Type B pancreatic cell (in vitro differentiated cells): ENCODE measurements at regions not wholly inside any gene's neighbourhood (a gene's known extent, or its start where the extent isn't known, plus 50 kb on each side); places are given as distances from the start of the nearest gene placed in this dataset.

Experiments
- DNase-seq: peaks from one replicate; pipeline ENCODE4 v3.0.0; 2021; ENCODE audit warnings: mixed read lengths; ENCODE audit not compliant: unreplicated experiment; ENCODE audit errors: extremely low spot score
- H3K27ac Mint-ChIP-seq: 2 replicates; pipeline ENCODE4 v1.8.0; 2021; ENCODE audit warnings: mild to moderate bottlenecking, mixed read lengths
- H3K27me3 Mint-ChIP-seq: 2 replicates; pipeline ENCODE4 v1.8.0; 2021; ENCODE audit warnings: mixed read lengths
- H3K36me3 Mint-ChIP-seq: 2 replicates; pipeline ENCODE4 v1.8.0; 2021; ENCODE audit warnings: mixed read lengths
- H3K4me1 Mint-ChIP-seq: one replicate; pipeline ENCODE4 v1.8.0; 2021; ENCODE audit warnings: mixed read lengths; ENCODE audit not compliant: unreplicated experiment
- H3K4me3 Mint-ChIP-seq: 2 replicates; pipeline ENCODE4 v1.8.0; 2021; ENCODE audit warnings: mild to moderate bottlenecking, mixed read lengths
- H3K9me3 Mint-ChIP-seq: 2 replicates; pipeline ENCODE4 v1.8.0; 2021; ENCODE audit warnings: mixed read lengths
- TF ChIP-seq, protein P1 (sequence below): fragments of 200-600 bp; sonication (generic); conservative IDR thresholded peaks from 2 replicates; pipeline ENCODE4 v1.5.0; 2021; ENCODE audit warnings: antibody characterized with exemption, mild to moderate bottlenecking

DNA sequence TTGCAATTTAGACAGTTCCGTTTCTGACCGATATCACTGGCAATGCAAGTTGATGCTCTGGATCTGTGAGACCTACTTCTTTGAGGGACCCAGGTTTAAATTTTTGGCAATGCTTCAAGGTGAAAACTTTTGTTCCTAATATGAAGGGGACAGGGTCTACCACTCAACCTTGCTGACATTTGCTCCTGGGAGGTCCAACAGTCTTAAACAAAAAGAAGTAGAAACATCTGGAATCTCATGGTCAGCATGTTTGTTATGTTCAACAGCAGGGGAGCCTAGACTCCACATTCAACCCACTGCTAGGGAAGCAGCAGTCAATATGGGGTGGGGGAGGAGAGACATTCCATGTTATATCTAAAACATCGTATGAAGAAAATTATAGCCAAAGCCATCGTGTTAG lies 196.4 kb downstream of the SIM1 start:
- H3K27ac Mint-ChIP-seq: no peak overlapping the region
- no peak overlapping the region for H3K4me3 Mint-ChIP-seq
- TF ChIP-seq, protein P1, sequence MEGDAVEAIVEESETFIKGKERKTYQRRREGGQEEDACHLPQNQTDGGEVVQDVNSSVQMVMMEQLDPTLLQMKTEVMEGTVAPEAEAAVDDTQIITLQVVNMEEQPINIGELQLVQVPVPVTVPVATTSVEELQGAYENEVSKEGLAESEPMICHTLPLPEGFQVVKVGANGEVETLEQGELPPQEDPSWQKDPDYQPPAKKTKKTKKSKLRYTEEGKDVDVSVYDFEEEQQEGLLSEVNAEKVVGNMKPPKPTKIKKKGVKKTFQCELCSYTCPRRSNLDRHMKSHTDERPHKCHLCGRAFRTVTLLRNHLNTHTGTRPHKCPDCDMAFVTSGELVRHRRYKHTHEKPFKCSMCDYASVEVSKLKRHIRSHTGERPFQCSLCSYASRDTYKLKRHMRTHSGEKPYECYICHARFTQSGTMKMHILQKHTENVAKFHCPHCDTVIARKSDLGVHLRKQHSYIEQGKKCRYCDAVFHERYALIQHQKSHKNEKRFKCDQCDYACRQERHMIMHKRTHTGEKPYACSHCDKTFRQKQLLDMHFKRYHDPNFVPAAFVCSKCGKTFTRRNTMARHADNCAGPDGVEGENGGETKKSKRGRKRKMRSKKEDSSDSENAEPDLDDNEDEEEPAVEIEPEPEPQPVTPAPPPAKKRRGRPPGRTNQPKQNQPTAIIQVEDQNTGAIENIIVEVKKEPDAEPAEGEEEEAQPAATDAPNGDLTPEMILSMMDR: no peak

DNA sequence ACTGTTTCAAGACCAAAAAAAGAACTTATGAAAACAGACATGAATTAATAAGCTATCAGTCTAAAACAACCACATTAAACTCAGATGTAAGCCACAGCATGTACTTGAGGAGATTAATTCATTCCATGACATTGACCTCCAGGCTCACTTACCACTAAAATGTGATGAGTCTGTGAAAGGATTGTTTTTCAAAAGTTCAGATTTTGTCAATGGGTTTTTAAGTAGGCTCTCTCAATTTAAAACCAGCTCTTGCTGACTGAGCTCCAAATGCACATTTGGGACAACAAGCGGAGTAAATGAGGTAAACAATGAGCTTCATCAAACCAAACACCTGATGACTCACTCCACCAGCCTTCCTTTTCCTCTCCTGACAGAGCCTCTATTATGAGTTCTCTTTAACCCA lies 197.0 kb downstream of the SIM1 start:
- no peak overlapping the region for H3K4me3 Mint-ChIP-seq

More for the DNA sequence above, 196.4 kb downstream of the SIM1 start:
- Mint-ChIP-seq H3K27me3 (no peaks in the 10 kb centered on the region), H3K4me1 (peaks cover 13% of the 10 kb centered on the region), H3K36me3 (no peaks in the 10 kb centered on the region), H3K9me3 (no peaks in the 10 kb centered on the region)
- DNase-seq: no peak

DNA sequence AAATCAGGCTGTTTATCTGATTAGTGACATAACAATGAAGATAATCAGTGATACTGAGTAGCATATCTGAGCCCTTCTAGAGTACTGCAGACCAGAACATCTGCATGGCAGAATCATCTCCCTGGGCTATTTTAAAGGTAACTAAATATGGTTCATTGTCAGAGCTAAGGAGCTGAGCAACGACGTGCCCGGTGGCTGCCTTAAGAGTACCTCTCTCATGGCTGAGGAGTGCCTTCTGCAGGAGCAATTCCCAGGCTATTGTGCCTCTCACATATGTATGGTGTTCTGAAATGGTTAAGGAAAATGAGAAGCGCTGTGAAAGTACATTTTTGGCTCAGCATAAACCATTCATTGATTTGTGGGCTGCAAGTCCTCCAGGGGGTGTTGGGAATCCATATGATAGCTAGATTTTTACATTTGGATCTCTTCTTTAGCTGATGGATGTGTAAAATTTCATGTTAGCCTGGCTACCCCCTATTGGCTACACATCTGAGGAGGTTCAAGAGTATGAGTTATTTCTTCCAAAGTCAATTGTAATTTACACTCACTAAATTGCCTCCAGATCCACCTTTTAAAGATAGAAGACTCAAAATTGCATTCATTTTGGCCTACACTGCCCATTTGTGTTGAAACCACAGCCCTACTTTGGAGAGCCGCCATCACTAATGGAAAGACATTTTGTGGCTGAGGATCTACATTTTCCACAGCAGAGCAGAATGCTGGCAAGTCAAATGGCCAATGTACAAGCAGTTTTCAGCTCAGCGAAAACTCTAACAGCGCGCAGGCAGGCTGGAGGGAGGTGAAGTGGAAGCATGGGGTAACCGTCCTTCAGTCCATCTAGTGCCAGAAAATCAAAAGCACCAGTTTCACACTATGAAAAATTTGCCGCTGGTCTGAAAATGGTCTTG lies 198.0 kb downstream of the SIM1 start:
- Mint-ChIP-seq H3K36me3 (no peaks in the 10 kb centered on the region), H3K27me3 (no peaks in the 10 kb centered on the region), H3K27ac (no peak overlapping the region), H3K4me1 (peaks cover 13% of the 10 kb centered on the region), H3K4me3 (no peak overlapping the region), H3K9me3 (no peaks in the 10 kb centered on the region)
- TF ChIP-seq, protein P1: no peak
- no peak for DNase-seq

More for the DNA sequence above, 197.0 kb downstream of the SIM1 start:
- no peak for DNase-seq
- Mint-ChIP-seq H3K4me1 (peaks cover 13% of the 10 kb centered on the region), H3K9me3 (no peaks in the 10 kb centered on the region), H3K36me3 (no peaks in the 10 kb centered on the region), H3K27me3 (no peaks in the 10 kb centered on the region), H3K27ac (no peak overlapping the region)
- TF ChIP-seq, protein P1: no peak

DNA sequence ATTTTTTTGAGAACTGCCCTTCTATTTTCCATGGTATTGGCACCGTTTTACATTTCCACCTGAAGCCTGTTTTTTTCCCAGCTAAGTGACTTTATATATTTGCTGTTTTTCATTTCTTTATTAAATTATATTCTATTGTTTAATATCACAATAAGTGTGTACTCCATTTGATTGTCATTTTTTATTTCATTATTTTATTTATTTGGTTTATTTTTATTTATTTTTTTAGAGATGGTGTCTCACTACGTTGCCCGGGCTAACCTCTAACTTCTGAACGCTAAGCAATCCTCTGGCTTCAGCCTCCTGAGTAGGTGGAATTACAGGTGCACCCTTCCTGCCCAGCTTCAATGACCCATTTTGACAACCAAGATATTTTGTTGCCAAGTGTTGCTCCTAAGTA lies 202.6 kb downstream of the SIM1 start:
- no peaks in the 10 kb centered on the region for H3K36me3 Mint-ChIP-seq
- no peak for DNase-seq
- H3K27ac Mint-ChIP-seq: no peak overlapping the region
- H3K4me3 Mint-ChIP-seq: no peak overlapping the region
- peaks cover 12% of the 10 kb centered on the region for H3K4me1 Mint-ChIP-seq
- H3K27me3 Mint-ChIP-seq: no peaks in the 10 kb centered on the region
- TF ChIP-seq, protein P1: no peak
- no peaks in the 10 kb centered on the region for H3K9me3 Mint-ChIP-seq

DNA sequence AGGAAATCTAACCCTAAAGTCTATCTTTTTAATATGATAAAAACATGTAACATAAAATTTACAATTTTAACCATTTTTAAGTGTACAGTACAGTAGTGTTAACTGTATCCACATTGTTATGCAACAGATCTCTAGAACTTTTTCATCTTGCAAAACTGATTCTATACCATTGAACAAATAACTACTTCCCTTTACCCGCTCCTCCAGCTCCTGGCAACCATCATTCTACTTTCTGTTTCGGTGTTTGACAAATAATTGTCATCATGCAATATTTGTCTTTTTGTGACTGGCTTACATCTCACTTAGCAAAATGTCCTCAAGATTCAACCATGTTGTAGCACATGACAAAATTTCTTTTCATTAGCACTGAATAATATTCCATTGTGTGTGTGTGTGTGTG lies 203.2 kb downstream of the SIM1 start:
- H3K36me3 Mint-ChIP-seq: no peaks in the 10 kb centered on the region
- TF ChIP-seq, protein P1: no peak
- no peaks in the 10 kb centered on the region for H3K27me3 Mint-ChIP-seq
- H3K4me1 Mint-ChIP-seq: peaks cover 7% of the 10 kb centered on the region
- H3K4me3 Mint-ChIP-seq: no peak overlapping the region
- DNase-seq: no peak
- no peak overlapping the region for H3K27ac Mint-ChIP-seq
- H3K9me3 Mint-ChIP-seq: no peaks in the 10 kb centered on the region
